SK-N-SH (cell line): ENCODE measurements at regions not wholly inside any gene's neighbourhood (a gene's known extent, or its start where the extent isn't known, plus 50 kb on each side); places are given as distances from the start of the nearest gene placed in this dataset.

ENCODE experiments used
- CTCF ChIP-seq: fragments of 200-600 bp; sonication (generic); IDR thresholded peaks from 2 replicates; pipeline ENCODE4 v1.6.1; 2017; ENCODE audit warnings: antibody characterized with exemption, mild to moderate bottlenecking, moderate library complexity
- ELF1 ChIP-seq: IDR thresholded peaks from 2 replicates; pipeline ENCODE4 v1.4.0; 2012
- EZH2phosphoT487 ChIP-seq: fragments of 200-600 bp; sonication (generic); IDR thresholded peaks from 2 replicates; pipeline ENCODE4 v1.6.1; 2017; ENCODE audit warnings: low read depth, mixed run types, mild to moderate bottlenecking, antibody characterized with exemption, moderate library complexity, borderline replicate concordance
- MAX ChIP-seq: IDR thresholded peaks from 2 replicates; pipeline ENCODE4 v1.4.0; 2012; ENCODE audit warnings: low read depth
- MEF2A ChIP-seq: IDR thresholded peaks from 2 replicates; pipeline ENCODE4 v1.4.0; 2012; ENCODE audit warnings: low read depth, borderline replicate concordance
- TEAD4 ChIP-seq: IDR thresholded peaks from 2 replicates; pipeline ENCODE4 v1.4.0; 2012; ENCODE audit warnings: mild to moderate bottlenecking, borderline replicate concordance; ENCODE audit not compliant: insufficient read depth
- USF2 ChIP-seq: fragments of 150-350 bp; IDR thresholded peaks from 2 replicates; pipeline ENCODE4 v1.6.1; 2017; ENCODE audit warnings: antibody characterized with exemption, low read length, low read depth, borderline replicate concordance

GRCh38 chr12:105856048-105856405 is 282.7 kb downstream of the NUAK1 start:
- no peak for TF ChIP-seq CTCF
- no peak for TF ChIP-seq USF2
- TF ChIP-seq MAX: no peak
- no peak for TF ChIP-seq TEAD4
- no peak for TF ChIP-seq ELF1
- no peak for TF ChIP-seq EZH2phosphoT487
- no peak for TF ChIP-seq MEF2A
